Keratinocyte (primary cell): ENCODE measurements at regions not wholly inside any gene's neighbourhood (a gene's known extent, or its start where the extent isn't known, plus 50 kb on each side); places are given as distances from the start of the nearest gene placed in this dataset.

ENCODE experiments used
- EZH2 ChIP-seq: IDR thresholded peaks from one replicate; pipeline ENCODE4 v1.6.1; 2012; ENCODE audit warnings: inconsistent platforms, mild to moderate bottlenecking, low read length, moderate library complexity
- TF ChIP-seq, protein P1 (sequence below), 3 experiments: IDR thresholded peaks in 1 of 3; conservative IDR thresholded peaks in 1 of 3; optimal IDR thresholded peaks in 1 of 3; 2 replicates in 2 of 3; 3 replicates in 1 of 3; pipeline versions ENCODE3 to v1.5.1; 2011; ENCODE audit warnings: low read length in 3 of 3, mild to moderate bottlenecking in 3 of 3, moderate library complexity in 2 of 3, control low read depth in 1 of 3, inconsistent platforms in 1 of 3; ENCODE audit not compliant: insufficient read depth in 2 of 3; ENCODE audit errors: extremely low read depth in 1 of 3

DNA sequence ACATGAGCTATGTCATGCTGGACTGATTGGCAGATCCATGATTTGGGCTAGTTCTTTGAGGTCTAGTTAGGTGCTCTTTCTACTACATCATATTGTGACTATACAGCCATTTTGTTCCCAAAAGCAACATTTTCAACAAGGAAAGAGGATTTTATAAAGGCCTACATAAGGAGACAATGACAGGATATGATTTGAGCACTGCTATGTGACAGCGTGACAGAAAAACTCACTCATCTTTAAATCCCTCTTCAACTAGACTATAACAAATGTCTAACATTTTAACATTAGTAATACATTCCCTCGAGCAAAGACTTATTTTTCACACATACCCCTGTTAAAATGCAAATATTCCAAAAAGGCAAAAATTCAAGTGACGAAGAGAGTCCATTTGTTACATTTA is 209.6 kb upstream of the CHST9 start:
- TF ChIP-seq, protein P1, sequence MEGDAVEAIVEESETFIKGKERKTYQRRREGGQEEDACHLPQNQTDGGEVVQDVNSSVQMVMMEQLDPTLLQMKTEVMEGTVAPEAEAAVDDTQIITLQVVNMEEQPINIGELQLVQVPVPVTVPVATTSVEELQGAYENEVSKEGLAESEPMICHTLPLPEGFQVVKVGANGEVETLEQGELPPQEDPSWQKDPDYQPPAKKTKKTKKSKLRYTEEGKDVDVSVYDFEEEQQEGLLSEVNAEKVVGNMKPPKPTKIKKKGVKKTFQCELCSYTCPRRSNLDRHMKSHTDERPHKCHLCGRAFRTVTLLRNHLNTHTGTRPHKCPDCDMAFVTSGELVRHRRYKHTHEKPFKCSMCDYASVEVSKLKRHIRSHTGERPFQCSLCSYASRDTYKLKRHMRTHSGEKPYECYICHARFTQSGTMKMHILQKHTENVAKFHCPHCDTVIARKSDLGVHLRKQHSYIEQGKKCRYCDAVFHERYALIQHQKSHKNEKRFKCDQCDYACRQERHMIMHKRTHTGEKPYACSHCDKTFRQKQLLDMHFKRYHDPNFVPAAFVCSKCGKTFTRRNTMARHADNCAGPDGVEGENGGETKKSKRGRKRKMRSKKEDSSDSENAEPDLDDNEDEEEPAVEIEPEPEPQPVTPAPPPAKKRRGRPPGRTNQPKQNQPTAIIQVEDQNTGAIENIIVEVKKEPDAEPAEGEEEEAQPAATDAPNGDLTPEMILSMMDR (optimal IDR thresholded peaks at IDR 0.05 in 1 of 3, IDR thresholded peaks at IDR 0.05 in 1 of 3, conservative IDR thresholded peaks at IDR 0.05 in 1 of 3; ENCODE audit: extremely low read depth in 1 of 3, insufficient read depth in 2 of 3, low read length in 3 of 3), result no peak
- no peak for TF ChIP-seq EZH2
